Progenitor cell of endocrine pancreas (in vitro differentiated cells): ENCODE measurements at regions not wholly inside any gene's neighbourhood (a gene's known extent, or its start where the extent isn't known, plus 50 kb on each side); places are given as distances from the start of the nearest gene placed in this dataset.

Source experiments
- DNase-seq: peaks from one replicate; pipeline ENCODE4 v3.0.0; 2021; ENCODE audit warnings: low spot score; ENCODE audit not compliant: unreplicated experiment
- H3K27ac Mint-ChIP-seq: 2 replicates; pipeline ENCODE4 v1.8.0; 2021; ENCODE audit warnings: mild to moderate bottlenecking, moderate library complexity, mixed read lengths
- H3K27me3 Mint-ChIP-seq: 2 replicates; pipeline ENCODE4 v1.8.0; 2021; ENCODE audit warnings: mixed read lengths
- H3K36me3 Mint-ChIP-seq: 2 replicates; pipeline ENCODE4 v1.8.0; 2022; ENCODE audit warnings: mixed read lengths; ENCODE audit not compliant: insufficient read depth
- H3K4me1 Mint-ChIP-seq: 2 replicates; pipeline ENCODE4 v1.8.0; 2021; ENCODE audit warnings: low read depth, mixed read lengths
- H3K4me3 Mint-ChIP-seq: 2 replicates; pipeline ENCODE4 v1.8.0; 2021; ENCODE audit warnings: low read depth, mild to moderate bottlenecking, moderate library complexity, mixed read lengths
- H3K9me3 Mint-ChIP-seq: 2 replicates; pipeline ENCODE4 v1.8.0; 2021; ENCODE audit warnings: low read depth, mixed read lengths
- CTCF ChIP-seq: fragments of 200-600 bp; sonication (generic); IDR thresholded peaks from one replicate; pipeline ENCODE4 v1.5.0; 2021; ENCODE audit warnings: antibody characterized with exemption, mild to moderate bottlenecking; ENCODE audit not compliant: unreplicated experiment

GRCh38 chr2:118473846-118474540, 373.5 kb downstream of the EN1 start:
- Mint-ChIP-seq H3K36me3 (no peaks in the 10 kb centered on the region), H3K27me3 (peaks cover 64% of the 10 kb centered on the region), H3K9me3 (no peaks in the 10 kb centered on the region), H3K4me1 (peaks cover 16% of the 10 kb centered on the region), H3K4me3 (no peak overlapping the region), H3K27ac (no peak overlapping the region)
- no peak for DNase-seq
- TF ChIP-seq CTCF, result no peak

- H3K4me1 Mint-ChIP-seq, result peaks cover 16% of the 10 kb centered on the region
- H3K4me3 Mint-ChIP-seq, result no peak overlapping the region
- no peaks in the 10 kb centered on the region for H3K36me3 Mint-ChIP-seq
- TF ChIP-seq CTCF, result no peak
- peaks cover 66% of the 10 kb centered on the region for H3K27me3 Mint-ChIP-seq
- DNase-seq, result no peak
- H3K27ac Mint-ChIP-seq, result no peak overlapping the region
- no peaks in the 10 kb centered on the region for H3K9me3 Mint-ChIP-seq
Observed at GRCh38 chr2:118473241-118473640, 374.2 kb downstream of the EN1 start.

- Mint-ChIP-seq H3K36me3 (no peaks in the 10 kb centered on the region), H3K9me3 (no peaks in the 10 kb centered on the region), H3K27me3 (peaks cover 65% of the 10 kb centered on the region), H3K4me3 (no peak overlapping the region), H3K4me1 (peaks cover 11% of the 10 kb centered on the region), H3K27ac (no peak overlapping the region)
- no peak for TF ChIP-seq CTCF
- no peak for DNase-seq
Observed at GRCh38 chr2:118470297-118470696, 377.2 kb downstream of the EN1 start.

GRCh38 chr2:118469103-118469502, 378.3 kb downstream of the EN1 start:
- Mint-ChIP-seq H3K27ac (no peak overlapping the region), H3K4me1 (peaks cover 3% of the 10 kb centered on the region), H3K27me3 (peaks cover 61% of the 10 kb centered on the region), H3K4me3 (no peak overlapping the region), H3K36me3 (no peaks in the 10 kb centered on the region), H3K9me3 (no peaks in the 10 kb centered on the region)
- no peak for TF ChIP-seq CTCF
- no peak for DNase-seq

- DNase-seq, result no peak
- H3K27ac Mint-ChIP-seq, result no peak overlapping the region
- H3K9me3 Mint-ChIP-seq, result no peaks in the 10 kb centered on the region
- H3K4me1 Mint-ChIP-seq, result no peaks in the 10 kb centered on the region
- no peak overlapping the region for H3K4me3 Mint-ChIP-seq
- H3K36me3 Mint-ChIP-seq, result no peaks in the 10 kb centered on the region
- peaks cover 48% of the 10 kb centered on the region for H3K27me3 Mint-ChIP-seq
- no peak for TF ChIP-seq CTCF
Observed at GRCh38 chr2:118464546-118465265, 376.4 kb downstream of the INSIG2 start.
